Stimulated activated CD4-positive, alpha-beta T cell treated with anti-CD3 and anti-CD28 coated beads, Interleukin-4, amount 100 ng/mL, for 48 hours (primary cell): ENCODE measurements at regions not wholly inside any gene's neighbourhood (a gene's known extent, or its start where the extent isn't known, plus 50 kb on each side); places are given as distances from the start of the nearest gene placed in this dataset.
"Not testable (repeated sequence)": the region's sequence is repeated elsewhere in the genome, so short reads cannot be mapped to it uniquely, and the experiment has no call there.

ENCODE experiments used
- DNase-seq, 2 donors: peaks; one replicate each; pipeline ENCODE4 v3.0.0-alpha.2; 2020; ENCODE audit warnings: low read depth in 2 of 2

DNA sequence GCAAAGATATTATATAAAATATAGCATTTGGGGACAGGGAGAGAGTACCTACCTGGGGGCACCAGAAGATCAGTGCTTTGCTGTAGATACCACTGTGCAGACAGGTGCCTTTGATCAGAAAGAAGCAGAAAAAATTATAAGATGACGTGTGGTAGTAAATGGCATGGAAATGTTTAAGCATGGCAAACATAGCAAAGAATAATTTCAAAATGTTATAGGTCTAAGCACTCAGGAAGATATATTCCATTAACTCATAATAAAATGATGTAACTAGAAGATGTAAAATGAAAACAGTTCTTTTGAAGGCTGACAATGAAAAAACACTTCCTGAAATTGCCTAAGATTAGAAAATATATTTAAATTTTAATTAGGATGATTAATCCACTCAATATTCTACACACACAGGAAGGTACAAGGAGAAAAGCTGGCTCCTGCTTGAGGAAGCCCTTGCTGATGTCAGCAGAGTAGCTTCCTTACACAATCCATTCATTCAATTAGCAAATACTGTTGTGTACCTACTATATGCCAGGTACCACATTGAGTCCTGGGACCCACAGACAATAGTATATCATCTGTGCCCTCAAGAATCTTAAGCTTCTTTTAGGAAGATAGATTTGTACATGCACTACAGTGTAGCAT lies 290.2 kb upstream of the CNR1 start:
- DNase-seq, result no peak

DNA sequence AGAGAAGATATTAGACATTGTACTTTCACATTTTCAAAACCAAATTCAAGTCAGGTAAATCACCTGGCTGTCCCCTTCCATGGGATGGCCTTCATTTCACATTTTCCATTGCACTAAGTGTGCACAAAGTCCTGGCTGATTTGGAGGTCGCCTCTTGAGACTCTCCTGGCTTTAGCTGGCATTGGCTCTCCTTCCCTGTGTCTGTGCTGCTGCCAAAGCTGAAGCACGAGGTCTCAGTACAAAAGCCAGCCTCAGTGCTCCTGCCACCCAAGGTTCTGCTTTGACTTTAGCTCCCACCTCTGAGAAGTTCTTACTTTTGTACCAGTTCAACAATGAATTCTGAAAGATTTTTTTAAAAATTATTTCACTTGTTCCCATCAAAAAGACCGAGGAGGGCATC lies 289.2 kb upstream of the CNR1 start:
- DNase-seq, result no peak

DNA sequence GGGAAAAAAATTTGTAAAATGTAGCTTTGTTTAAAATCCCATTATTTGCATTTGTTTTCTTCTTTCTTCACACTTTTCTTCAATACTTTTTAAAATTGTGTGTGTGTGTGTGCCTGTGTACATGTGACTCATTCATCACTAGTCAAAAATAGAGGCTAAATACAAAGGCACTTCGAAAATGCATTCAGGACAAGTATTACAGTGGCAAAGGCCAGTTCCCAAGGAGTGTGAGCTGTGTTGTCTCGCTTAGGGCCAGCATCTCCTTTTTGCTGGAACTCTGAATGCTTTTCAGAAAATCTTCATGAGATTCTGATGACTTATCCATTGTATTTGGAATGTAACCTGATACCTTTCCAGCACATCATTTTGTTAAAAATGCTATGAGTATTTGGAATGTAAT lies 288.5 kb upstream of the CNR1 start:
- DNase-seq, result no peak

DNA sequence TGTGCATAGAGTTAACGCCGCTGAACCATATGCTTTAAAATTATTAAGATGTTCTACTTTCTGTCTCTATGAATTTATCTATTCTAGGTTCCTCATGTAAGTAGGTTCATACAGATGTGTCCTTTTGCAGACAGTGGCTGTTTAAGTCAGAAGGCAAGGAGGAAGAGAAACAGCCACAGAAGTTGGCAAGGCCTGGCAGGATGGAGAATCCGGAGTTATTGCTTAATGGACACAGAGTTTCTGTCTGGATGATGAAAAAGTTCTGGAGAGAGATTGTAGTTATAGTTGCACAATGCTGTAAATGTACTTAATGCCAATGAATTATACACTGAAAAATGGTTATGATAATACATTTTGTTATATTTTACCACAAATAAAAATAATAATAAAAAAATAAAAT lies 283.6 kb upstream of the CNR1 start:
- no peak for DNase-seq

DNA sequence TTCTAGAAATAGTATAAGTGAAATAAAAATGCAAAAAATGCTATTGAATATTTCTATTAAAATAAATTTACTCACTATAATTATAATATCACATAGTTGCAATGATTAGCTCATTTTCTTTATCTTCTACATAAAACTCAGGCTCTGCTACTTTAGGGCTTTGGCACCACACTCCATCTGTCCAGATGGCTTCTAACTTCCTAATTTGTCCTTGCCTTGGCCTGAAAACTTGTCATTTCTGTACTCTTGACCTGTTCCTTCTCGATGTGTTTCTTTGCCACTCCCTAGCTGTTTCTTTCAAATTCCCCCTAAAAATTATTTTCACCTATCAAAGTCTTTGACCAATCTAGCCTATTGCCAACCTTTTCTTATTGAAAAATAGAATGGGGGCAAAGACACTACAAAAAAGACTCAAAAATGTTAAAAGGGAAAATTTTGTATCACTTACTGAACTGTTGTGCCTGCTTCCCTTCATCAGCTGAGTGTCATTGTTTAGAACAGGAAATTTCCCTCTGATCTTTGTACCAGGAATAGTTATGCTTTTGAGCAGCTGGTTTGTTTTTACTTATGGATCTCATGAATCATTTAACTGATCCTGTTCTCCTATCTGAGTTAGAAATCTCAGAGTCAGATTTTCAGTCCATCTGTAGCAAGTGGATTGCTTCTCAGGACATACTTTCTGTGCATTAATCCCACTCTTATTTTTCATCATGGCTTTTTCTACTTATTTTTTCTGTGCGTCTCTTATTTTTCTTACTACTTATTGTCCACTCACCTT lies 279.2 kb upstream of the CNR1 start:
- no peak for DNase-seq

DNA sequence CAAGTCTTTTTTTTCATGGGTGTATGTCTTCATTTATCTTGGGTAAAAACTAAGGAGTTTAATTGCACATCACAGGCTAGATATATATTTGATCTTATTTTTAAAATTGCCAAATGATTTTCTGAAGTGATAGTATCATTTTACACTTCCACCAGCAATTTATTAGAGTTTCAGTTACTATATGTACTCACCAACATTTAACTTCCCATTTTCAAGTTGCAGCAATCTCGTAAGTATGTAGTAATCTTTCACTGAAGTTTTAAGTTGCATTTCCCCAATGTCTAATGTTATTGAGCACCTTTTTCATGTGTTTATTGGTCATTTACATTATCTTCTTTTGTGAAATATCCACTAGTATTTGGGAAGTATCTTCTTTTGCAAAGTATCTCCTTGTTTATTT lies 277.4 kb upstream of the CNR1 start:
- DNase-seq, result no peak

DNA sequence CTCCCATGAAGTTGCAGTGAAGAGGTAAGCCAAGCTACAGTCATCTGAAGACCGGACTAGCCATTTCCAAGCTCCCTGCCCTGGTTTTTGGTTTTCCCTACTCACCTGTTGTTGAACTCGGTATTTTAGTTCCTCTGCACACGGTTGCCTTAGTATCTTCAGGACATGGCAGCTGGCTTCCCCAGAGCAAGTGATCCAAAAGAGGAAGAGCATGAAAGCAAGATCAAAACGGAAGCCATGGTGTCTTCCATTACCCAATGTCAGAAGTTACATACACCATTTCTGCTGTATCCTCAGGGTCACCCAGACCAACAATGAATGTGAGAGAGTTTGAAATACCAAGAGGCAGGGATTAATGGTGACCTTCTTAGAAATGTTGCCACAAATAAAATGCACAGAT lies 276.6 kb upstream of the CNR1 start:
- DNase-seq, result no peak

DNA sequence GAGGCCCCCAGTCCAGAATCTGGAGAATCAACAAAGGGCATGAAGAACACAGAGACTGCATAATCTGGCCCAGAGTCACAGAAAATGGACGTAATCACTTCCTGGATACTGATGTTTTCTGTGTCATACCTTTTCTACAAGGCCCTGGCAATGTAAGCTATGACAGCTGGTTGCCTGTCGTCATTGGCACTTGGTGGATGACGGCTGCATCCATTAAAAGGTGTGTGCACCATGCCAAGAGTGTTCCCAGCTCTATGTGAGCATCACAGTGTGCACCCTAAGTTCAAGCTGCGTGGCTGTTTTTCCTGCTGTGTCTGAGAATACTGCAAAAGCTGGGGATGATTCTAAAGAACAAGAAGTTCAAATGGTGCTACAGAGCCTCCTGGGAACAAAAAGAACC lies 275.2 kb upstream of the CNR1 start:
- no peak for DNase-seq

DNA sequence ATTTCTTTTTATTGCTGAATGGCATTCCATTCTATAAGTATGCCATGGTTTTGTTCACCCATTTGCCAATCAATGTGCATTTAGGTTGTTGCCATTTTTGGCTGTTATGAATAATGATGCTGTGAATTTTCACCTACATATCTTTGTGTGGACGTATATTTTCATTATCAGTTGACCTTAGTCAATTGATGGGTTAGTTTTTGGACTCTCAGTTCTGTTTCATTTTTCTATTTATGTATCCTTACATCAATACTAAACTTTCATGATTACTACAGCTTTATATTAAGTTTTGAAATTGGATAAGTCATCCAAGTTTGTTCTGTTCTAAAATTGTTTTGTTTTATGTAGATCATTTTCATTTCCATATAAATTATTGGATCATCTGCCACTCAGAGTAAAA lies 261.9 kb upstream of the CNR1 start:
- DNase-seq, result no peak

DNA sequence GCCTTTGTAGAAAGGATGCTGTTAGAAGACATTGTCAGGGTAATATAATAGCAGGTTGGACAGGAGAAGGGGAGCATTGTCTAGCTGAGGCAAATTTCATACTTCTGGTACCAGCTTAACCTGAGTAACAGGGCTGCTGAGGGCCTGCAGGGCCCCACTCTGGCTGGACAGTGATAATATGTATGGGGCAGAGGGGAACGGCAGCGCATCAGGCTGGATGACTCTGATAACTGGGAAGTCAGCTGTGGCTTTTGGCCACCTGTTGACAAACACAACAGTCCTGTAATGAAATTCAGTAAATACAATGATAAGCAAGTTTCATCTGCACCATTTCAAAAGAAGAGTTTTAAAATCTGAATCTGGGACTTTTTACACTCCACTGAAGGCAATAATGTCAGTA lies 259.9 kb upstream of the CNR1 start:
- no peak for DNase-seq

DNA sequence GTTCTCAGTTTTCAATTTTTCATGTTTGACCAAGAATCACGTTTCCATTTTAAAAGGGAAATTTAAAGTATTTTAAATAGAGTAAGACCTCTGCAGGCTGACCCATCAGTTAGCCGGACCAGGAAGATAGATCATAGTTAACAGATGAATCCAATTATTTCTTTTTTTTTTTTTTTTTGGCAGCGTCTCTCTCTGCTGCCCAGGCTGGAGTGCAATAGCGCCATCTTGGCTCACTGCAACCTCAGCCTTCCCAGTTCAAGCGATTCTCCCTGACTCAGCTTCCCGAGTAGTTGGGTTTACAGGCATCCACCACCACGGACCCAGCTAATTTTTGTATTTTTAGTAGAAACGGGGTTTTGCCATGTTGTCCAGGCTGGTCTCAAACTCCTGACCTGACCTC lies 256.7 kb upstream of the CNR1 start:
- no peak for DNase-seq

DNA sequence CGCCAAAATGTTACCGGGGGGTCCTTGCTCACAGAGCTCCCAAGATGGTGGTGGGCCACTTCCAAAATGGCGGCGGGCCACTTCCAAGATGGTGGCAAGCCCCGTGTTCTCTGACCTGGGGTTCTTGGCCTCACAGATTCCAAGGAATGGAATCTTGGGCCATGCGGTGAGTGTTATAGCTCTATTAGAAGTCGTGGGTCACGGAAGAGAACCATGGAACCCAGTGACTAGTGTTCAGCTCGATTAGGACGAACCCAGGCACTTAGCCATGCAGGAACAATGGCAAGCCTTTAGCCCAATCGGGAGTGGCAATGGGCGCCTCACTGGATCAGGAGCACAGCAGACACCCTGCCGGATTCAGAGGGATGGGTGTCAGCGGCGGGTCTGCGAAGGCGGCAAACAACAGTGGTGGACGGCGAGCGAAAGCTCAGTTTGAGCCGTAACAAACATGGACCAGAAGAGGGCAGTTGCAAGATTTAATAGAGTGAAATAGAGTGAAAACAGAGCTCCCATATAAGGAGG lies 254.9 kb upstream of the CNR1 start:
- DNase-seq, result not testable (repeated sequence)

DNA sequence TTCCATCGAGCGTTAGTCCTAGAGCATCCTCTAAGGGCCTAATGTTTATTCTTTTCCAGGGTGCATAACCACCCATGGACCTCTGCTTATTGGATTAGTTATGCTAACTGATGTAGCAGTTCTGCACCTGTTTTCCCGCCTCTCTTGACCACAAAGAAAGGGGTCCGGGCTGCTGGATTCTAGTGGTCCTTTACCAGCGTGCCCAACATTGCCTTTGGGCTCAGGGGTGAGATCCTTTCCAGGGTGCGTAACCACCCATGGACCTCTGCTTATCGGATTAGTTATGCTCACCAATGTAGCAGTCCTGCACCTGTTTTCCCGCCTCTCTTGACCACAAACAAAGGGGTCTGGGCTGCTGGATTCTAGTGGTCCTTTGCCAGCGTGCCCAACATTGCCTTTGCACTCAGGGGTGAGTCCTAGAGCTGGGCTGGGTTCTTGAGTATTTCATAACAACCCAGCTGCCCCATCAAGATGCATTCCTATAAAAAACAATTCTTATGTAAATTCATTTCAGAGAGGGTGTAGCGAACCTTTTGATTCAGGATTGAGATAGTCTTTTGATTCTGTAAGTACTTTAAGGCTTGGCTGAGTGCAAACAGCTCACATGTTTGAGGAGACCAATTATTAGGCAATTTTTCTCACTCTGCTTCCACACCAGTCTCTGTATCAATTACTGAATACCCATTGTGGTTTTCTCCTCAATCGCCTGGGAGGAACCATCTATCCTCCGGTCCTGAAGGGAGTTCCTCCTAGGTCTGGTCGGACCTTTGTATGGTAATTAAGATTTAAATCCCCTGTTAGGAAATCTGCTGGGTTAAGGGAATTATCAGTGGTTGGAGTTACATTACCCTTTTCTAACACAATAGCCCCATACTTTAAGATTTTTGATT lies 253.0 kb upstream of the CNR1 start:
- DNase-seq, result not testable (repeated sequence)

DNA sequence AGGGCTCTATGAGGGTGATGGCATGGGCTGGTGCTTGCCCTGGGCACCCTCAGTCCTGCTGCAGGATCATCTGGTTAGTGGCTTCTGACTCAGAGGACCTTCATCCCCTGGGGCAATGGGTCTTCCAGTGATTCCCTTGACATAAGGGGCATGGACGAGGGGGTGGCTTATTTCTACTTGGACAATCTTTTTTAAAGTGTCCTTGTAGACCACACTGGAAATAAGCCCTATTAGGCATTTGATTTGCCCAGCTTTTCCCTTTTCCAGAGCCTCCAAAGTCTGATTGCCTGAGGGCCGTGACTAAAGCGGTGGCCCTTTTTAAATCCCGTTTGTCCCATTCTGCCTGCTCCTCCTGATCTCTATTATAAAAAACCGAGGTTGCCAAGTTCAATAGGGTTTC lies 251.2 kb upstream of the CNR1 start:
- DNase-seq, result not testable (repeated sequence)

DNA sequence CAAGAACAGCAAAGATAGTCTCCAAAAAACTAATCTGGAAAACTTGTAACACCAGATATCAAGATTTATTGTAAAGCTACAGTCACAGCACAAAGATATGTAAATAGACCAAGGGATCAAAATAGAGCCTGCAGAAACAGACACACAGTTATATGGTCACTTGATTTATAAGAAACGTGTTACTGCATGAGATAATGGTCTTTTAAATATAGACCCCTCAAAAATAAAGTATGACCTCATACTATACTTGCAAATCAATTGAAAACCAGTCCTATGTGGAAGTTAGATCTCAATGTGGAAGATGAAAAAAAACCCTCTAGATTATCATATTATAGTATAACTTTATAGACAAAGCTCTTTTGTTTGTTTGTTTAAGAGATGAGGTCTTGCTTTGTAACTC lies 247.3 kb upstream of the CNR1 start:
- no peak for DNase-seq

DNA sequence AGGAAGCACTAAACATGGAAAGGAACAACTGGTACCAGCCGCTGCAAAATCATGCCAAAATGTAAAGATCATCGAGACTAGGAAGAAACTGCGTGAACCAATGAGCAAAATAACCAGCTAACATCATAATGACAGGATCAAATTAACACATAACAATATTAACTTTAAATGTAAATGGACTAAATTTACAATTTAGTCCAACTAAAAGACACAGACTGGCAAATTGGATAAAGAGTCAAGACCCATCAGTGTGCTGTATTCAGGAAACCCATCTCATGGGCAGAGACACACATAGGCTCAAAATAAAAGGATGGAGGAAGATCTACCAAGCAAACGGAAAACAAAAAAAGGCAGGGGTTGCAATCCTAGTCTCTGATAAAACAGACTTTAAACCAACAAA lies 242.2 kb upstream of the CNR1 start:
- not testable (repeated sequence) for DNase-seq

DNA sequence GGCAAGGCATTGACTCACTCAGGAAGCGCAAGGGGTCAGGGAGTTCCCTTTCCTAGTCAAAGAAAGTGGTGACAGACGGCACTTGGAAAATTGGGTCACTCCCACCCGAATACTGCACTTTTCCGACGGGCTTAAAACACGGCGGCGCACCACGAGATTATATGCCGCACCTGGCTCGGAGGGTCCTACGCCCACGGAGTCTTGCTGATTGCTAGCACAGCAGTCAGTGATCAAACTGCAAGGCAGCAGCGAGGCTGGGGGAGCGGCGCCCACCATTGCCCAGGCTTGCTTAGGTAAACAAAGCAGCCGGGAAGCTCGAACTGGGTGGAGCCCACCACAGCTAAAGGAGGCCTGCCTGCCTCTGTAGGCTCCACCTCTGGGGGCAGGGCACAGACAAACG lies 240.5 kb upstream of the CNR1 start:
- not testable (repeated sequence) for DNase-seq

DNA sequence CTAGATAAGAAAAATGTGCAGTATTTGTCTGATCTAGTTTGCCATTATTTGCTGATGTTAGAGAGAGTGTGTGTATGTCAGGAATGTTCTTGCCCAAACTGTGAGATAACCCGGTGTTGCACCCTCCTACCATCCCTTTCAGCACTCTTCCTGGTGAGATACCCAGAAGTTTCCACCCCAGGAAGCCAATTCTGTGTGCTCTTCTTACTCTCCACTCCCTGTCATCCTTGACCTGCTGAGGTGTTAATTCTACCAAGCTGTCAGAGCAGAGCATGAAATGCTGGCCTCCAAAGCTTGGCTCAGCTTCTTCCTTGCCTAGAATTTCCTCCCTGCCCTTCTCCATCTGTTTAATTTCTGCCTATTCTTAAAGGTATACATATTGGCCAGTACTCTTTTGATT lies 237.3 kb upstream of the CNR1 start:
- no peak for DNase-seq

DNA sequence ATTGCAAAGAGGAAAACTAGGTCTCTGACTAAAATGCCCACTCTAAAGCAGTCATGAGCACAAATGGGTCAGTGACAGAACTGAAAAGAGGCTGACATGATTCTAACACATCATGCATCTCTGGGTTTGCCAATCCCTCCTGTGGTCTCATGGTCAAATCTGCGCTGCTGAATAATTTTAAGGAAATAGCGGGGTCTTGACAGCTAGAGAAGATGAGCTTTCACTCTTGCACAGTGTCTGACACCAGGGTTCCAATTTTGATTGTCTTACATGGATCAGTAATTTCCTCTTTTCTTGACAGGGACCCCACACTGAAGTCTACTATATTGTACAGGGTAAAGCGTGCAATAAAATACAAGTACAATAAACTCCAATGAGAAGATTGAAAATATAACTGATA lies 236.8 kb upstream of the CNR1 start:
- DNase-seq, result no peak

DNA sequence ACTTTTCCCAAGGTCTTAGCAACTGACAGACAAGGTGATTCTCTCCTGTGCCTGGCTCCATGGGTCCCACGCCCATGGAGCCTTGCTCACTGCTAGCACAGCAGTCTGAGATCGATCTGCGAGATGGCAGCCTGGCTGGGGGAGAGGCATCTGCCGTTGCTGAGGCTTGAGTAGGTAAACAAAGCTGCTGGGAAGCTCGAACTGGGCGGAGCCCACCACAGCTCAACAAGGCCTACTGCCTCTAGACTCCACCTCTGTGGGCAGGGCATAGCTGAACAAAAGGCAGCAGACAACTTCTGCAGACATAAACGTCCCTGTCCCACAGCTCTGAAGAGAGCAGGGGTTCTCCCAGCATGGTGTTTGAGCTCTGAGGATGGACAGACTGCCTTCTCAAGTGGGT lies 224.9 kb upstream of the CNR1 start:
- not testable (repeated sequence) for DNase-seq

DNA sequence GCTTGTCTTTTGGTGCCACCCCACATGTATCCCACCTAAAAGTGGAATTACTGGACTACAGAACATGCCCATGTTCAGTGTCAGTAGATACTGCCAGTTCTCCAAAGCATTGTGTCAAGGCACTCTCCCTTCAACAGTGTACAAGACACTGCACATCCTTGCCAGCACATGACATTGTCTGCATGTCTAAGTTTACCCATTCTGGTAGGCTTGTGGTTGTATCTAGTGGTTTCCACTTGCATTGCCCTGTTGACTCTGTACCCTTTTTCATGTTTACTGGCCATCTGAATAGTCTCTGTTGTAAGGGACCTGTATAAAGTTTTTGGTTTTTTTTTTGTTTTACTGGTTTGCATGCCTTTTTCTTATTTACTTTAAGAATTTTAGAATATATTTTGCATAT lies 222.4 kb upstream of the CNR1 start:
- DNase-seq, result no peak

DNA sequence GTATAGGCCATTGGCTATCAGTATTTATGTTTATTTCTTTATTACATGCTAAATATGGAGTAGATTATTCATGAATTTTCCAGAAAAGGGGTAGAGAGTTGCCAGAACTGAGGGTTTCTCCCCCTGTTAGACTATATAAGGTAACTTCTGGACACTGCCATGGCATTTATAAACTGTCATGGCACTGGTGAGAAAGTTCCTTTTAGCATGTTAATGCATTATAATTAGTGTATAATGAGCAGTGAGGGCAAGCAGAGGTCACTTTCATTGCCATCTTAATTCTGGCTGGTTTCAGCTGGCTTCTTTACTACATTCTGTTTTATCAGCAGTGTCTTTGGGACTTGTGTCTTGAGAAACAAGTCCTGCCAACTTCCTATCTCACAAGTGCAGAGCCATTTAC lies 220.0 kb upstream of the CNR1 start:
- no peak for DNase-seq

DNA sequence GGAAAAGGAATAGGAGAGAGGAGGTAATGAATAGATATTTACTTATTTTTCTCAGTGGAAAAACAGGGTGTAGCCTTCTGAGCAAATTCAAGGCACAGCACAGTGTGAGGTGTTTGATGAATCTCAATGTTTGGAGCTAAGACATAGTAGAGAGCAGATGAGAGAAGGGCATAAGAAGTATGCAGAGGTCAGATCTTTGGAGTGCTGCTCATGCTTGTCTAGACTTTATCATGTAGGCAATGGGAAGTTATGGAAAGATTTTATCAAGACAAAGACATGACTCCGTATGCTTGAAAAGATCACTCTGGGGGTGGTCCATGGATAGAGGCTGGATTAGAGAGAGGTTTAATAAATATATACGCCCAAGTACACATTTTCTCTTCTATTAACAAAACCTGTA lies 217.0 kb upstream of the CNR1 start:
- DNase-seq, result no peak
